GM21786 (cell line): ENCODE measurements at regions not wholly inside any gene's neighbourhood (a gene's known extent, or its start where the extent isn't known, plus 50 kb on each side); places are given as distances from the start of the nearest gene placed in this dataset.
"Not testable (repeated sequence)": the region's sequence is repeated elsewhere in the genome, so short reads cannot be mapped to it uniquely, and the experiment has no call there.

ENCODE experiments used
- ATAC-seq: cut with Tn5 transposase; IDR thresholded peaks from one replicate; pipeline ENCODE4 v1.9.1; 2021; ENCODE audit not compliant: unreplicated experiment

- no peak for ATAC-seq
Measured at GRCh38 chr13:74550039-74550438, 415.8 kb upstream of the KLF12 start.

DNA sequence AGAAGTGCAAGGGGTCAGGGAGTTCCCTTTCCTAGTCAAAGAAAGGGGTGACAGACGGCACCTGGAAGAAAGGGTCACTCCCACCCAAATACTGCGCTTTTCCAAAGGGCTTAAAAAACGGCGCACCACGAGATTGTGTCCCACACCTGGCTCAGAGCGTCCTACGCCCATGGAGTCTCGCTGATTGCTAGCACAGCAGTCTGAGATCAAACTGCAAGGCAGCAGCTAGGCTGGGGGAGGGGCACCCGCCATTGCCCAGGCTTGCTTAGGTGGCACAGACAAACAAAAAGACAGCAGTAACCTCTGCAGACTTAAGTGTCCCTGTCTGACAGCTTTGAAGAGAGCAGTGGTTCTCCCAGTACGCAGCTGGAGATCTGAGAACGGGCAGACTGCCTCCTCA lies 402.4 kb upstream of the KLF12 start:
- not testable (repeated sequence) for ATAC-seq

DNA sequence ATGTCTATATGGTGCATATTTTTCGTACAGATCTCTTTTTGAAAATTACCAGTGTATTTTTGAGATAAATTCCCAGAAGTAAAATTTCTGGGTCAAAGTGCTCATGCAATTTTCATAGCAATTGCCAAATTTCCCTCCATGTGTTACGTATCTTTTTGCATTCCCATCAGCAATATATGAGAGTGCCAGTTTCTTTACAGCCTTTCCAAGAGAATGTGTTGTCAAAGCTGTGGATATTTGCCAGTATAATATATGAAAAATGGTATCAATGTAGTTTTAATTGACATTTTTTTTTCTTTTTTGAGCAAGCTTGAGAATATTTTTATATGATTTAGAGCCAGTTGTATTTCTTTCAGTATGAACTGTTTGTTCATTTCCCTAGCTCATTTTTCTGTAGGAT lies 399.0 kb upstream of the KLF12 start:
- no peak for ATAC-seq

- ATAC-seq, result no peak
Measured at GRCh38 chr13:74530011-74530410, 395.8 kb upstream of the KLF12 start.

GRCh38 chr13:74528734-74529513 lies 394.7 kb upstream of the KLF12 start:
- no peak for ATAC-seq

DNA sequence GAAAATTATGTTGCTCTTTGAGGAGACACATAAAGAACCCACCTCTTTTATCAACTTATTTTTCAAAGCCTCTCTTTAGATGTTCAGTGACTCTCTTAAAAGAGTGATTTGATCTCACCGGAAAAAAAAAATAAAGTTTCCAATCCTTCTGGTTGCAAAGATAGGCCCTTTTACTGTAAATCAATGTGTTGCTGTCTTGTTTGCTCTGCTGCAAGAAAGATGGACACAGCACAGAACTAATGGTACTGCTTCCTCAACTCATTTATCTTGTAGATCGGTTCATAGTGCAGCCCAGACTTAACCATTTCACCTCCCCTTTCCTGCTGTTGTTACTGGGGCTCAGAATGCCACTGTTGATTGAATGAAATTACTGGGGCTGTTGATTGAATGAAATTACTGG lies 388.9 kb upstream of the KLF12 start:
- no peak for ATAC-seq

DNA sequence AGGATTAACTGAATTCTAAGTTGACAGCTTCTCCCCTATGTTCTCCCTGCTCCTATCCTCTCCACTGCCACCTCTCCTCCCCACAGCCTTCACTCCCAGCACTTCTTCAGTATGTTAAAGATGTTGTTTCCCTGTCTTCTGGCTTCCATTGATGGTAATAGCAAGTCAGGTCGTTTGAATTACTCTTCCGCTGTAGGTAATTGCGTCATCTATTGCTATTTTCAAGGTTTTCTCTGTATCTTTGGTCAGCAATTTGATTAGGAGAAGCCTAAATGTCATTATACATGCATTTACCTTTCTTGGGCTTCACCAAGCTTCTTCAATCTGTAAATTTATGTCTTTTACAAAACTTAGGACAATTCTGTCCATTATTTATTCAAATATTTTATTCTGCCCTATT lies 377.3 kb upstream of the KLF12 start:
- no peak for ATAC-seq

DNA sequence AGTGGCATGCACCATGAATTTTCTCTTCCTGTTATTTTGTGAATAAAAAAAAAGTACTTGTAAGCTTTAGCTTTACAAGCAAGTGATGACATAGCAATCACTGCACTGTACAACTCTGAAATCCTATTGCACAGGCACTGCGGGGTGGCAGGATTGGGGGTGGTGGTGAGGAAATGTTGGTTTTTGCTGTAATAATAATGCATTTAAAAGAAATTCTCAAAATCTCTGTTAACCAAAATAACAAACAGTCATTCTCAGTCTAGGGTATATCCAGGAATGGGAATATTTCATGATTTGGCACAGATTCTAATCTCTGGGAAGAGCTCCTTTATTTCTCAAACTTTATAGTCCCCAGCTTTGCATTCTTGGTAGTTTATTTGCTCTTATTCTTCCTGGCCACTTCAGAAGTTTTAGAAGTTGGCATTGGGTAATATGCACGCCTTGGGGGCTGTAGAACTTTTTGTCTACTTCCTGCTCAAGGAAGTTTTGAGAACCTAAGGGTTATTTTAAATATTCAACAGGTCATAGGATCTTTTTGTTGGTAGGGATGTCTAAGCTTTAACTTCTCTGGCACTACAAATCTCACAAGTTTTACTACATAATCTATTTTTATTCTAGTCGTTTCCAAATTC lies 353.0 kb upstream of the KLF12 start:
- no peak for ATAC-seq

GRCh38 chr13:74485757-74486156 lies 351.6 kb upstream of the KLF12 start:
- ATAC-seq, result no peak

GRCh38 chr13:74479124-74479523 lies 344.9 kb upstream of the KLF12 start:
- no peak for ATAC-seq

- ATAC-seq, result no peak
Measured at GRCh38 chr13:74476788-74477187, 342.6 kb upstream of the KLF12 start.

DNA sequence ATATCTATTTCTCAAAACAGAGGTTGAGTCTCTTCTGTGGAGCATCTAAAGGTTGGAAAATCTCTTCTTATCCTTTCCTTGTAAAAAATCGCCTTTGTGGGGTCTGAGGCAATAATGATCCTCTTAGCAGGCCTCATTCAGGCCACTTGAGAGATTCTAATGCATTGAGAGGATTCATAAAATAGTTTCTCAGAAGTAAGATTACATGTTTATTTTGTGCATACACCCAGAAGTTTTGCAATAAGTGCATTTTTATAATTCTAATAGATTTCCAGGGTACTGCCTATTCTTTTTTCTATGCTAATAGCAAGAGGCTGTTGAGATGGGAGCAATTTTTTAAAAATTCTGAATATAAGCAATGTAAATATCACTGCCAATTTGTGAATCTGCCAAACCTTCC lies 342.2 kb upstream of the KLF12 start:
- ATAC-seq, result no peak

DNA sequence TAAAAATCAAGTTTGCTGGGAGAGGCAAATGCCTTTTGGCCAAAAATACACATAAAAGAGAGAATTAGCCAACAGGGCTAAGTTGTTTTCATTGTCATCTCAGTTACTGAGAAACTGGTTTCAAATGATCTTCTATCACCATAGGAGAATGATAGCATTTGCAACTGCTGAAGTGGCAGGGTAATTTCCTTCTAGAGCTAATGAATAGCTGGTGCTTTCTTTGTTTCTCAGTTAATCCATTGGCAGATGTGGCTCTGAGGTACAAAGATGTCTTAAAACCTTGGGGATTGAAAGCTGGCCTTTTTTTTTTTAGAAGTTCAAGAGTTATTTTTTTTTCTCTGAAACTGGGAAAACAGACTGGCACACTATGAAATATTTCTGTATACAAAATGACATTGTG lies 332.7 kb upstream of the KLF12 start:
- ATAC-seq, result no peak

DNA sequence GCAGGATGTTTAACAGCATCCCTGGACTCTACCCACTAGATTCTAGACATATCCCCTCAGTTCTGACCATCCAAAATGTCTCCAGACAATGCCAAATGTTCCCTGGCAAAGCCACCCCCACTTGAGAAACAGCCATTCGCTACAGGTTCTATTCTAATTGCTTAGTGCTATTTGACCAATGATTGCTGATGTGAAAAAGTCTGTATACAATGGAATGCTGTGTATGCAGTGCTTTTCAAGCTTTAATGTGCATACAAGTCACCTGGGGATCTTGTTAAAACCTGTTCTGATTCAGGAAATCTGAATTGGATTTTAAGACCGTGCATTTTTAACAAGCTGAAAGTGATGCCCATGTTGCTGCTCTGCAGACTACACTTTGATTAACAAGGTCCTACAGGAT lies 331.8 kb upstream of the KLF12 start:
- no peak for ATAC-seq

- no peak for ATAC-seq
Measured at GRCh38 chr13:74465271-74465670, 331.1 kb upstream of the KLF12 start.

GRCh38 chr13:74464670-74465069 lies 330.5 kb upstream of the KLF12 start:
- ATAC-seq, result no peak

GRCh38 chr13:74461011-74461410 lies 326.8 kb upstream of the KLF12 start:
- no peak for ATAC-seq

- ATAC-seq, result no peak
Measured at GRCh38 chr13:74452881-74453280, 318.7 kb upstream of the KLF12 start.

- no peak for ATAC-seq
Measured at GRCh38 chr13:74452176-74452575, 318.0 kb upstream of the KLF12 start.

DNA sequence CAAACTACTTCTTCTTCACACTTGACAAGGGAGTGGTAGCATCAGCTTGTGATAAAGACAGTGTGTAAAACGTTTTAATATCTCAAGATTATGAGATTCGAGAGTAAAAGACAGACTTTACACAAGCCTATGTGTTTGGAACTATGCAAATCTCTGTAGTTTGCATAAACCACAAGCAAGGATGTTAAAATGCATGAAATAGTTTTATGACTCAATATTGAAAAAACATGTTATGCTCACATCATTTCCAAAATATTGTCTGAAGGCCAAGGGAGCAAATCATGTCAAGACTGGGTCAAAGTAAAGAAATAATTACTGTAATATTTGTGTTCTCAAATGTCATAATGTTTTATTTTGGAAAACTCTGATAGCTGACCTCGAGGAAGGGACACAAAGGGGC lies 316.8 kb upstream of the KLF12 start:
- ATAC-seq, result no peak

- ATAC-seq, result no peak
Measured at GRCh38 chr13:74450525-74450845, 316.3 kb upstream of the KLF12 start.

DNA sequence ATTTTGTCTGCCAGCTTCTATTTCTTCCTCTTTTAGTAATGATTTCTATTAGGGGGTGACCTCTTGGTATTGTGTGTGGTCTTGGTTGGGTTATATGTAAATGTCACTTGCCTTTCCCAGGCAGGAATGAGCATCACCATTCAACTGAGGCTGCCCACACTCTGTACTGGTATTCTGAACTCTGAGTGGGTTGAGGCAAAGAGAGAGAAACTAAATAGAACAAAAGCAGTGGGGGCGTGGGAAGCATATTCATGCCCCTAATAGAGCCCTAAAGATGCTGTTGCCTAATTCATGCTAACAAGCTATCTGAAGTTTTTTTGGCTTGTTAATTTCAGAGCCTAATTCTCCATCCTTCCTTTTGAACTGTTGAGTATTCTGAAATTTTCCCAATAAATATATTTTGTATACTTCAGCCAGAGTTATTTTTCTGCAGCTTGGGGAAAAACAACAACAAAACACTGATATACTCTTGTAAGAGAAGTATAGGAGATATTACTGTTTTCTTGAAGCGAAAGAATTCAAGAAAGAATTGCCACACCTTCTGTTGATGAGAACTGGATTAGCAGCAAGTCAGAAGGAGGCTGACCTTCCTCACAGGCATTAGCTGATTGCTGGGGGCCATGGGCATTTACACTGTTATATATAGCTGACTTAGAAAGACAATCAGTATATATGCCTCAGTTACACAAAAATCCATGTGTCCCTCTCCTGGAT lies 315.8 kb upstream of the KLF12 start:
- no peak for ATAC-seq
